Activated naive CD8-positive, alpha-beta T cell treated with anti-CD3 and anti-CD28 coated beads, Interleukin-2, amount 50 U/mL, for 24 hours (primary cell): ENCODE measurements at regions not wholly inside any gene's neighbourhood (a gene's known extent, or its start where the extent isn't known, plus 50 kb on each side); places are given as distances from the start of the nearest gene placed in this dataset.
"Not testable (repeated sequence)": the region's sequence is repeated elsewhere in the genome, so short reads cannot be mapped to it uniquely, and the experiment has no call there.

Experiments
- ATAC-seq: fragments of 150-1000 bp; cut with Tn5 transposase; one replicate; pipeline ENCODE4 v1.10.0; 2021
- DNase-seq: peaks from one replicate; pipeline ENCODE4 v3.0.0; 2021
- H3K27ac Mint-ChIP-seq: one replicate; pipeline ENCODE4 v1.8.0; 2021; ENCODE audit warnings: mild to moderate bottlenecking, mixed read lengths
- H3K27me3 Mint-ChIP-seq: one replicate; pipeline ENCODE4 v1.8.0; 2021; ENCODE audit warnings: mixed read lengths
- H3K36me3 Mint-ChIP-seq: one replicate; pipeline ENCODE4 v1.8.0; 2021; ENCODE audit warnings: low read depth, mixed read lengths
- H3K4me1 Mint-ChIP-seq: one replicate; pipeline ENCODE4 v1.8.0; 2021; ENCODE audit warnings: mixed read lengths
- H3K4me3 Mint-ChIP-seq: one replicate; pipeline ENCODE4 v1.8.0; 2021; ENCODE audit warnings: mild to moderate bottlenecking, moderate library complexity, mixed read lengths
- H3K9me3 Mint-ChIP-seq: one replicate; pipeline ENCODE4 v1.8.0; 2021; ENCODE audit warnings: mixed read lengths

DNA sequence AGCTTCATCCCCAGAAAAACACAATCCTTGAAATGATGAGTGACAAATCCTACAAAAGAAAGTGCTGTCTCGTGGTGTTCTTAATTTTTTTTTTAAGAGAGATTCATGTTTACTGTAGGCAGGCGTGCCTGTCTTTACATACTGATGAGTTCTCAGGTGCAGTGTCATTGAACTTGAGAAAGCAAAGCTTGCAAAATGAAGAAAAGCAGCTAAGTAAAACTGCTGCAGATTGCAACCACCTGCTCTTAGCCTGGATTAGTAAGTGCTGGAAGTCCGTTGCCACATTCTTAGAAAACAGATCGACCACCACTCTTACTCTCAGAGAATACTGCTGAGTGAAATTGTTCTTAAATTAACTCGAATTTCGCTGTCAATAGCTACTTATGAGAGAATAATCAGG lies 854.6 kb downstream of the TRIML1 start:
- no peak overlapping the region for H3K27ac Mint-ChIP-seq
- no peaks in the 10 kb centered on the region for H3K27me3 Mint-ChIP-seq
- no peak overlapping the region for H3K4me3 Mint-ChIP-seq
- no peak for DNase-seq
- peaks cover 6% of the 10 kb centered on the region for H3K9me3 Mint-ChIP-seq
- no peaks in the 10 kb centered on the region for H3K36me3 Mint-ChIP-seq
- H3K4me1 Mint-ChIP-seq: no peaks in the 10 kb centered on the region
- ATAC-seq: no peak

GRCh38 chr4:189001283-189001970 lies 862.2 kb downstream of the TRIML1 start:
- H3K36me3 Mint-ChIP-seq: no peaks in the 10 kb centered on the region
- no peak overlapping the region for H3K4me3 Mint-ChIP-seq
- no peak overlapping the region for H3K27ac Mint-ChIP-seq
- DNase-seq (no peak), ATAC-seq (no peak)
- no peaks in the 10 kb centered on the region for H3K27me3 Mint-ChIP-seq
- no peaks in the 10 kb centered on the region for H3K4me1 Mint-ChIP-seq
- peaks cover 11% of the 10 kb centered on the region for H3K9me3 Mint-ChIP-seq

- ATAC-seq (no peak), DNase-seq (no peak)
- no peaks in the 10 kb centered on the region for H3K4me1 Mint-ChIP-seq
- H3K27ac Mint-ChIP-seq: no peak overlapping the region
- no peak overlapping the region for H3K4me3 Mint-ChIP-seq
- H3K36me3 Mint-ChIP-seq: no peaks in the 10 kb centered on the region
- peaks cover 11% of the 10 kb centered on the region for H3K9me3 Mint-ChIP-seq
- no peaks in the 10 kb centered on the region for H3K27me3 Mint-ChIP-seq
Observed at GRCh38 chr4:189001971-189002450, 862.8 kb downstream of the TRIML1 start.

DNA sequence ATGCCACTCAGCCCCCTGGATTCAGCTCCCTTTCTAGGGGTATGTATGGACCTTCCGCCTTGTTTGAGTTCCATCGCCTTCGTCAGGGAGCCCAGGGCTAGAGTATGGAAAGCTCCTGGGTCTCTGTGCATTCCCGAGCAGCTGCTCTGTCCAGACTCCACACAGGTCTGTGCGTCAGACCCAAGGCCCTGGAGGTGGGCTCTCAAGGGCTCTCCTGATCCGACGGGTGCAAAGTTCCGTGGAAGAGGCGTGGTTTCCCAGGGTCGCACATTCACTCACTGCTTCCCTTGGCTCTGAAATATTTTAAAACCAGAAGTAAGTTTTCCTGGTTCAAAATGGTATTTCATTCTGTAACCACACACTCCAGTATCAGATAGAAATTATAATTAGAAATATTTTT lies 863.2 kb downstream of the TRIML1 start:
- ATAC-seq: no peak
- Mint-ChIP-seq H3K36me3 (no peaks in the 10 kb centered on the region), H3K4me1 (no peaks in the 10 kb centered on the region), H3K4me3 (no peak overlapping the region), H3K27ac (no peak overlapping the region), H3K9me3 (peaks cover 11% of the 10 kb centered on the region), H3K27me3 (no peaks in the 10 kb centered on the region)
- DNase-seq: no peak

- not testable (repeated sequence) for H3K27ac Mint-ChIP-seq, H3K36me3 Mint-ChIP-seq, H3K4me1 Mint-ChIP-seq, H3K27me3 Mint-ChIP-seq, DNase-seq, ATAC-seq, H3K4me3 Mint-ChIP-seq
- H3K9me3 Mint-ChIP-seq: peaks cover 14% of the 10 kb centered on the region
Observed at GRCh38 chr4:189010452-189011217, 871.4 kb downstream of the TRIML1 start.

GRCh38 chr4:189021831-189022230 lies 882.6 kb downstream of the TRIML1 start:
- H3K27me3 Mint-ChIP-seq: no peaks in the 10 kb centered on the region
- peaks cover 12% of the 10 kb centered on the region for H3K9me3 Mint-ChIP-seq
- H3K4me3 Mint-ChIP-seq: no peak overlapping the region
- DNase-seq (no peak), ATAC-seq (no peak)
- no peaks in the 10 kb centered on the region for H3K36me3 Mint-ChIP-seq
- no peaks in the 10 kb centered on the region for H3K4me1 Mint-ChIP-seq
- no peak overlapping the region for H3K27ac Mint-ChIP-seq

GRCh38 chr4:189022440-189023035 lies 883.3 kb downstream of the TRIML1 start:
- Mint-ChIP-seq H3K36me3 (no peaks in the 10 kb centered on the region), H3K9me3 (peaks cover 12% of the 10 kb centered on the region), H3K4me1 (no peaks in the 10 kb centered on the region), H3K27ac (no peak overlapping the region), H3K4me3 (no peak overlapping the region), H3K27me3 (no peaks in the 10 kb centered on the region)
- DNase-seq: no peak
- ATAC-seq: no peak

DNA sequence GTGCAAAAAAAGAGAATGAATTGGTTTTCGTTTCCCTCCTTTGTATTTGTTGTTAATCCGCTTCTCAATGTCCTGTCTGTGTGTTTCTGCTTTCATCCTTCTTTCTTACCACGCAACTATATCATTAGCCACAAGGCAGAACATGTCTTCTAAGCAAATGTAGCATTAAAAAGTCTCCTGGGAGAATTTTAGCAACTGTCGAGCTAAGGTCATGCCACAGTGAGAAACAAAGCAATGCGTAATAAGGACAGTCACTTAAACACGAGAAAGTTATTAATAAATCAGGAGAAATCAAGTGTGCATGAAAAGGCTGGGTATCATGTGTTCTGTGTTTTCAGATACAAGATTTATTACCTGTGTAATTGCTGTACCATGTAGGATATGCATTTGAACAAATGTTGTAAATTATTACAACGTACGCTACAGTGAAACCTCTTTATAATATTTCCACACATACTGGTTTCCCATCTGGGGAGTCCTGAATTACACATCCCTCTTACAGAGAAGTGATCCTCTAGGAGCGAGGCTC lies 890.8 kb downstream of the TRIML1 start:
- Mint-ChIP-seq H3K27ac (no peak overlapping the region), H3K4me1 (no peaks in the 10 kb centered on the region), H3K27me3 (no peaks in the 10 kb centered on the region), H3K36me3 (no peaks in the 10 kb centered on the region), H3K4me3 (no peak overlapping the region), H3K9me3 (no peaks in the 10 kb centered on the region)
- DNase-seq: no peak
- ATAC-seq: no peak

DNA sequence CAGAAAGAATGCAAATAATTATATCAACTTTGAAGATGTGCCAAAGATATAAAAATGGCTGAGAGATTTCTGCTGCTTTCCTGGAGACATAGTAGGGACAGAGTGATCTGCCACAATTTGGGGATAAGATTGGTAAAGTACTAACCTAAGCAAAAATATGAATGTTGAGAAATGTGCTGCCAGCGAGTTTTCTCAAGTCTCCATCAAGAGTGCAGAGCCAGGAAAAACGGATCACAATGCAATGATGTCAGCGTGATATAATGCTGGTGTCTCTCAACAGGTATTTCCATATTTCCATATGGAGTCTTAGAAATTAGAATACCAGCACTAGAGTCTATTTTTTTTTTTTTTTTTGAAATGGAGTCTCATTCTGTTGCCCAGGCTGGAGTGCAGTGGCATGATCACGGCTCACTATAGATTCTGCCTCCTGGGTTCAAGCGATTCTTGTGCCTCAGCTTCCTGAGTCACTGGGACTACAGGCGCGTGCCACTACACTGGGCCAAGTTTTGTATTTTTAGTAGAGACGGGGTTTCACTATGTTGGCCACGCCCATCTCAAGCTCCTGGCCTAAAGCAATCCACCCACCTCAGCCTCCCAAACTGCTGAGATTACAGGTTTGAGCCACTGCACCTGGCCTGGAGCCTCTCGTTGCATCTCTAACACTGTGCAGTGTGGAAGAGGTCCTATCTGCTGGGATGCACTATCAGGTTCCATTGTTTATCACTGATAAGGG lies 893.5 kb downstream of the TRIML1 start:
- DNase-seq (no peak), ATAC-seq (no peak)
- H3K36me3 Mint-ChIP-seq: no peaks in the 10 kb centered on the region
- H3K27ac Mint-ChIP-seq: no peak overlapping the region
- H3K4me3 Mint-ChIP-seq: no peak overlapping the region
- no peaks in the 10 kb centered on the region for H3K27me3 Mint-ChIP-seq
- no peaks in the 10 kb centered on the region for H3K9me3 Mint-ChIP-seq
- no peaks in the 10 kb centered on the region for H3K4me1 Mint-ChIP-seq

DNA sequence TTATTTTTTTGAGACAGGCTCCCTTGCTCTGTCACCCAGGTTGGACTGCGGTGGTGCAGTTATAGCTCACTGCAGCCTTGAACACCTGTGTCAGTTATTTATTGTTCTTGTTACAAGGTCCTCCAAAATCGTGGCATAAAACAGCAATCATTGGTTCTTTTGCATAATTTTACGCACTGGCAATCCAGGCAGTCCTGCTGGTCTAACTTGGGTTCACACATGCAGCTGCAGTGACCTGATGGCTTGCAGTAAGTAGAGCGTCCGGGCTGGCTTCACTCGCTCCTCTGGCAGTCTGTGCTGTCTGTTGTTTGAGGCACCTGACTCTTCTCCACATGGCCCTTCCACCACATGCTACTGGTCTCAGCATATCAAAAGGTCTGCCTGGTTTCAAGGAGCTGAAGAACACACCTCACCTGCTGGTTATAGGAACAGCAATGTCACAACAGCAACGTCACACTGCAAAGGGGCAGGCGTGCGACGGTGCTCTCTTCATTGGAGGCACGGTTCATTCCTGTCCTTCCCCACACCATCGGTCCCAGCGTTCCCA lies 894.6 kb downstream of the TRIML1 start:
- no peaks in the 10 kb centered on the region for H3K27me3 Mint-ChIP-seq
- H3K4me3 Mint-ChIP-seq: no peak overlapping the region
- no peaks in the 10 kb centered on the region for H3K9me3 Mint-ChIP-seq
- no peaks in the 10 kb centered on the region for H3K4me1 Mint-ChIP-seq
- no peak overlapping the region for H3K27ac Mint-ChIP-seq
- no peak for ATAC-seq
- H3K36me3 Mint-ChIP-seq: no peaks in the 10 kb centered on the region
- DNase-seq: no peak

GRCh38 chr4:189035091-189035490 lies 895.9 kb downstream of the TRIML1 start:
- no peaks in the 10 kb centered on the region for H3K27me3 Mint-ChIP-seq

GRCh38 chr4:189035654-189036053 lies 896.4 kb downstream of the TRIML1 start:
- DNase-seq (no peak), ATAC-seq (no peak)
- Mint-ChIP-seq H3K4me3 (no peak overlapping the region), H3K27ac (no peak overlapping the region), H3K36me3 (no peaks in the 10 kb centered on the region), H3K4me1 (no peaks in the 10 kb centered on the region), H3K9me3 (no peaks in the 10 kb centered on the region), H3K27me3 (no peaks in the 10 kb centered on the region)

More at GRCh38 chr4:189035091-189035490, 895.9 kb downstream of the TRIML1 start:
- ATAC-seq (no peak), DNase-seq (no peak)
- Mint-ChIP-seq H3K36me3 (no peaks in the 10 kb centered on the region), H3K4me3 (no peak overlapping the region), H3K4me1 (no peaks in the 10 kb centered on the region), H3K27ac (no peak overlapping the region), H3K9me3 (no peaks in the 10 kb centered on the region)

DNA sequence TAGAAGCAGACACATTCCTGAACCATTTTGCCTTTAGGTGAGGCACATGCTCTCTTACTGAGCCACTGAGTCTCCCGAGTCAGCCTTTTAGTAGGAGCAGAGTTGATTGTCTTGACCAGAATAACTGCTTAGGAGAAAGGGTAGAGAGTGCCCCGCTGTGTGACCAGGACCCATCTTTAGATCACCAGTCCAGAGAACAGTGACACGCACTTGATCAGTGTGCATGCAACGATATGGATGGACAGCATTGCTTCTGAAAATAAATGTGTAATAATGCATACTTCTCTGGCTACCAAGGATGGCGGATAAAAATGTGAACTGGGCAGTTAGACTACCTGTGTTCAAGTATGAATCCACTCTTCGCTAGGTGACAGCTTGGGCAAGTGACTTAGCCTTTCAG lies 897.7 kb downstream of the TRIML1 start:
- Mint-ChIP-seq H3K4me3 (no peak overlapping the region), H3K4me1 (no peaks in the 10 kb centered on the region), H3K27me3 (no peaks in the 10 kb centered on the region), H3K9me3 (no peaks in the 10 kb centered on the region), H3K36me3 (no peaks in the 10 kb centered on the region), H3K27ac (no peak overlapping the region)
- no peak for DNase-seq
- no peak for ATAC-seq

GRCh38 chr4:189046642-189047041 lies 894.0 kb upstream of the FRG1 start:
- peaks cover 7% of the 10 kb centered on the region for H3K9me3 Mint-ChIP-seq
- H3K27me3 Mint-ChIP-seq: no peaks in the 10 kb centered on the region
- DNase-seq: no peak
- H3K27ac Mint-ChIP-seq: no peak overlapping the region
- H3K4me1 Mint-ChIP-seq: no peaks in the 10 kb centered on the region
- no peaks in the 10 kb centered on the region for H3K36me3 Mint-ChIP-seq
- ATAC-seq: no peak
- no peak overlapping the region for H3K4me3 Mint-ChIP-seq
